ENCODE measurements at regions not wholly inside any gene's neighbourhood (a gene's known extent, or its start where the extent isn't known, plus 50 kb on each side); places are given as distances from the start of the nearest gene placed in this dataset.

GRCh38 chr11:13128354-13128753 lies 119.2 kb downstream of the RASSF10 start:
- Histone ChIP-seq H3K27ac (no peak overlapping the region), H3K4me3 (no peak overlapping the region), H3K4me1 (peaks cover 0 to 11% (median 0%) of the 10 kb centered on the region in 4 donors), H3K9me3 (no peaks in the 10 kb centered on the region), H3K27me3 (no peaks in the 10 kb centered on the region), H3K36me3 (no peaks in the 10 kb centered on the region)
- TF ChIP-seq POLR2A (IDR thresholded peaks at IDR 0.05) (no peak), EP300 (IDR thresholded peaks at IDR 0.05) (no peak), POLR2AphosphoS5 (IDR thresholded peaks at IDR 0.05) (no peak)
- TF ChIP-seq, protein P1, sequence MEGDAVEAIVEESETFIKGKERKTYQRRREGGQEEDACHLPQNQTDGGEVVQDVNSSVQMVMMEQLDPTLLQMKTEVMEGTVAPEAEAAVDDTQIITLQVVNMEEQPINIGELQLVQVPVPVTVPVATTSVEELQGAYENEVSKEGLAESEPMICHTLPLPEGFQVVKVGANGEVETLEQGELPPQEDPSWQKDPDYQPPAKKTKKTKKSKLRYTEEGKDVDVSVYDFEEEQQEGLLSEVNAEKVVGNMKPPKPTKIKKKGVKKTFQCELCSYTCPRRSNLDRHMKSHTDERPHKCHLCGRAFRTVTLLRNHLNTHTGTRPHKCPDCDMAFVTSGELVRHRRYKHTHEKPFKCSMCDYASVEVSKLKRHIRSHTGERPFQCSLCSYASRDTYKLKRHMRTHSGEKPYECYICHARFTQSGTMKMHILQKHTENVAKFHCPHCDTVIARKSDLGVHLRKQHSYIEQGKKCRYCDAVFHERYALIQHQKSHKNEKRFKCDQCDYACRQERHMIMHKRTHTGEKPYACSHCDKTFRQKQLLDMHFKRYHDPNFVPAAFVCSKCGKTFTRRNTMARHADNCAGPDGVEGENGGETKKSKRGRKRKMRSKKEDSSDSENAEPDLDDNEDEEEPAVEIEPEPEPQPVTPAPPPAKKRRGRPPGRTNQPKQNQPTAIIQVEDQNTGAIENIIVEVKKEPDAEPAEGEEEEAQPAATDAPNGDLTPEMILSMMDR (IDR thresholded peaks at IDR 0.05): no peak
- intact Hi-C loops (cut with DNase I; ENCODE audit: low total_unique reads): no loop called here
- 71 to 77% (median 73%) methylated on average over 4 of the region's 4 CpGs for WGBS, 5 donors
- DNase-seq: no peak

- H3K27me3 ChIP-seq: no peaks in the 10 kb centered on the region
- no peak for DNase-seq
- intact Hi-C loops (cut with DNase I; ENCODE audit: low total_unique reads): no loop called here
These were observed 125.0 kb downstream of the RASSF10 start for GRCh38 chr11:13134066-13134465.

GRCh38 chr11:13134886-13135285 lies 125.8 kb downstream of the RASSF10 start:
- intact Hi-C loops (cut with DNase I; ENCODE audit: low total_unique reads): no loop called here
- 72 to 84% (median 80%) methylated on average over 2 of the region's 2 CpGs for WGBS, 5 donors

More at GRCh38 chr11:13134066-13134465, 125.0 kb downstream of the RASSF10 start:
- no peaks in the 10 kb centered on the region for H3K9me3 ChIP-seq
- no peak for TF ChIP-seq POLR2A (IDR thresholded peaks at IDR 0.05)
- TF ChIP-seq EP300 (IDR thresholded peaks at IDR 0.05): no peak
- 83 to 88% (median 85%) methylated on average over 3 of the region's 3 CpGs for WGBS, 5 donors
- H3K27ac ChIP-seq: no peak overlapping the region
- H3K4me3 ChIP-seq: no peak overlapping the region
- H3K4me1 ChIP-seq: peaks cover 0 to 17% (median 0%) of the 10 kb centered on the region in 4 donors
- no peaks in the 10 kb centered on the region for H3K36me3 ChIP-seq

DNA sequence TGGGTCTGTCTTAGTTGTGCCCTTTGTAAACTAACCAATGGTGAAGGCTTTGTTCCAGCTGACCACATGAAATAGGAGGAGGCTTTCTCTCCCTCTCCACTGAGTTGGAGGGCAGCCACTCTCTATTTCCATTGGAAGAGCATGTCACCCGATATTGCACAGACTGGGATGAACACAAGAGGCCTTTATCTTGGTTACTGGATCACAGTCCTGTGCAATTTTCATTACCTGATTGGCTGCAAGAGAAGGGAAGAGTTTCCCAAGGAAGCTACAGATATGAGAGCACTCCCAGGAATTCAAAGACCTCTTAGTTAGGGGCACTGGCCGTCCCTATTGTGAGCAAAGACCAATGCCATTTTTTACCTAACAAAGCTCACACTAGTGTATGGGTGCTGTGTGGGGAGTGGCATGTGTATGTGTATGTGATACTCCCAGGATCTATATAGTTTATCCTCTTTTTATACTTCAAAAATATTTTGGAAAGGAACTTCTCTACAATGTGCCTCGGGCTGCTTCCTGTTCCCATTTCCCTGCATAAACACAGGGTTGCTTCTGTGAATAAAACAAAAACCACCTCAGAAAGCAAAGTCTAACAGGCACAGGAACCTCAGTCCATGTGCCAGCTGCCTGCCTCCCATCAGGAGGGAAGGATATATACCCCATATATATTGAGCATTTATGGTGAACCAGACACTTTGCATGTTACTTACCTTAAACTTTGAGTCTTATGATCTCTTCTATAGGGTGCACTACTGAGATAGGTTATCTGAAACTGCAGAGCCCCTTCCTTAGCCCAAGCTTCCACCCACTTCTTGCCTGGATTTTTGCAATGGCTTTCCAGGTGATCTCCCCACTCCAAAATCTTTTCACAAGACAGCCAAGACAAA lies 126.5 kb downstream of the RASSF10 start:
- WGBS, 5 donors: 43 to 65% (median 49%) methylated on average over 3 of the region's 3 CpGs
- intact Hi-C loops (cut with DNase I; ENCODE audit: low total_unique reads): no loop called here

More at GRCh38 chr11:13134886-13135285, 125.8 kb downstream of the RASSF10 start:
- H3K27ac ChIP-seq: no peak overlapping the region
- H3K4me3 ChIP-seq: no peak overlapping the region
- TF ChIP-seq POLR2A (IDR thresholded peaks at IDR 0.05) (no peak), EP300 (IDR thresholded peaks at IDR 0.05) (no peak), POLR2AphosphoS5 (IDR thresholded peaks at IDR 0.05) (no peak)
- H3K4me1 ChIP-seq: peaks cover 0 to 20% (median 4%) of the 10 kb centered on the region in 4 donors
- DNase-seq: no peak
- H3K9me3 ChIP-seq: no peaks in the 10 kb centered on the region
- H3K27me3 ChIP-seq: no peaks in the 10 kb centered on the region
- no peaks in the 10 kb centered on the region for H3K36me3 ChIP-seq

DNA sequence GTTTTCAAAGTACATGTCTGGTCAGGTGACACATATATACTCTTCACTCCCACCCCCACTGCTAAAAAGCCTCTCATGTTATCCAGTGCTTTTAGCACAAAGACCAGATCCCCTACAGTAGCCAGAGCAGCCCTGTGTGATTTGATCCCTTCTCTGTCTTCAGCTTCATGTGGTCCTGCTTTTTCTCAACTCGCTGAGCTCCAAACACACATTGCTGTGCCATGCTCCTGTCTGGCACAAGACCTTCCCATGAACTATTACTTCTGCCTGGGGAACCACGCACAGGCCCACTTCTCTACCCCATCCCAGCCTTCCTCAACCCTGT lies 127.1 kb downstream of the RASSF10 start:
- WGBS, 5 donors: 66 to 96% (median 95%) methylated on average over 2 of the region's 2 CpGs
- H3K36me3 ChIP-seq: no peaks in the 10 kb centered on the region
- H3K4me1 ChIP-seq: peaks cover 12 to 32% (median 15%) of the 10 kb centered on the region in 4 donors
- H3K27me3 ChIP-seq: no peaks in the 10 kb centered on the region
- DNase-seq: peak in 1 of 2 donors; percentile 34
- intact Hi-C loops (cut with DNase I; ENCODE audit: low total_unique reads): no loop called here
- TF ChIP-seq POLR2A (IDR thresholded peaks at IDR 0.05): no peak
- TF ChIP-seq, protein P1 (IDR thresholded peaks at IDR 0.05): no peak
- TF ChIP-seq EP300 (IDR thresholded peaks at IDR 0.05): no peak
- no peak for TF ChIP-seq POLR2AphosphoS5 (IDR thresholded peaks at IDR 0.05)
- H3K27ac ChIP-seq: no peak overlapping the region
- H3K4me3 ChIP-seq: no peak overlapping the region
- no peaks in the 10 kb centered on the region for H3K9me3 ChIP-seq

More for the DNA sequence above, 126.5 kb downstream of the RASSF10 start:
- DNase-seq: peak in 1 of 2 donors; percentile 51
- Histone ChIP-seq H3K27ac (no peak overlapping the region), H3K9me3 (no peaks in the 10 kb centered on the region), H3K36me3 (no peaks in the 10 kb centered on the region), H3K27me3 (no peaks in the 10 kb centered on the region), H3K4me1 (peaks cover 7 to 26% (median 9%) of the 10 kb centered on the region in 4 donors), H3K4me3 (no peak overlapping the region)
- TF ChIP-seq POLR2A (IDR thresholded peaks at IDR 0.05) (no peak), POLR2AphosphoS5 (IDR thresholded peaks at IDR 0.05) (no peak), EP300 (IDR thresholded peaks at IDR 0.05) (no peak)
- TF ChIP-seq, protein P1 (IDR thresholded peaks at IDR 0.05): no peak

All from stomach (tissue), 8 donors.